H1 (cell line): ENCODE measurements at regions not wholly inside any gene's neighbourhood (a gene's known extent, or its start where the extent isn't known, plus 50 kb on each side); places are given as distances from the start of the nearest gene placed in this dataset.

Experiments
- CTCF ChIA-PET: fragments of 300-600 bp; sonication (Branson Sonifier 250); formaldehyde crosslinking; loops from one replicate; lab custom pipeline; 2021; ENCODE audit not compliant: partially characterized antibody; lab: Charles Lee
- POLR2A ChIA-PET: fragments of 300-600 bp; sonication (Branson Sonifier 250); formaldehyde crosslinking; loops from one replicate; lab custom pipeline; 2021; ENCODE audit warnings: inconsistent platforms; ENCODE audit not compliant: partially characterized antibody; lab: Charles Lee
- DNase-seq, 2 experiments: peaks; one replicate each; pipeline versions ENCODE4 v3.0.0 to v3.0.0-alpha.2; 2010 to 2022; ENCODE audit warnings: low spot score in 2 of 2, low read depth in 1 of 2, mixed read lengths in 1 of 2
- FAIRE-seq: peaks from 2 replicates; lab custom pipeline; 2011; peaks lifted over from hg19 to GRCh38; lab: Jason Lieb, UNC
- H2AFZ ChIP-seq: 2 replicates; pipeline ENCODE4 v1.8.1; 2012; ENCODE audit warnings: low read length, inconsistent platforms
- H2AK5ac ChIP-seq: 2 replicates; pipeline ENCODE4 v1.6.1; 2013; ENCODE audit warnings: low read depth, low read length
- H2BK120ac ChIP-seq: replicated peaks from 2 replicates; pipeline ENCODE3; 2013; ENCODE audit warnings: low read depth, low read length, inconsistent platforms
- H2BK12ac ChIP-seq: 2 replicates; pipeline ENCODE4 v1.6.1; 2013; ENCODE audit warnings: low read depth, low read length
- H2BK15ac ChIP-seq: 2 replicates; pipeline ENCODE4 v1.6.1; 2013; ENCODE audit warnings: low read length
- H2BK20ac ChIP-seq: 2 replicates; pipeline ENCODE4 v1.6.1; 2013; ENCODE audit warnings: low read length
- H2BK5ac ChIP-seq: 2 replicates; pipeline ENCODE4 v1.6.1; 2013; ENCODE audit warnings: low read depth, low read length
- H3K14ac ChIP-seq: 2 replicates; pipeline ENCODE4 v1.6.1; 2013; ENCODE audit warnings: inconsistent platforms; ENCODE audit not compliant: insufficient read length
- H3K18ac ChIP-seq: 2 replicates; pipeline ENCODE4 v1.6.1; 2013; ENCODE audit warnings: low read length; ENCODE audit errors: extremely low read depth
- H3K23ac ChIP-seq: 2 replicates; pipeline ENCODE4 v1.6.1; 2013; ENCODE audit warnings: inconsistent platforms; ENCODE audit not compliant: insufficient read length
- H3K23me2 ChIP-seq: 2 replicates; pipeline ENCODE4 v1.6.1; 2013; ENCODE audit warnings: low read depth, low read length
- H3K27ac ChIP-seq: 2 replicates; pipeline ENCODE4 v1.6.1; 2011; ENCODE audit warnings: low read depth, low read length, inconsistent platforms
- H3K27me3 ChIP-seq, 4 experiments: replicated peaks in 1 of 4; 1 replicate in 1 of 4; 2 replicates in 3 of 4; pipeline versions ENCODE4 v1.6.1 to v1.8.1; 2011 to 2013; ENCODE audit warnings: low read length in 3 of 4, mild to moderate bottlenecking in 3 of 4, inconsistent platforms in 2 of 4, mixed read lengths in 2 of 4, moderate library complexity in 1 of 4; ENCODE audit not compliant: control insufficient read depth in 3 of 4, insufficient read depth in 3 of 4; ENCODE audit errors: extremely low read depth in 1 of 4
- H3K36me3 ChIP-seq, 4 experiments: 2 replicates each; pipeline versions ENCODE4 v1.6.1 to v1.8.1; 2011 to 2013; ENCODE audit warnings: mild to moderate bottlenecking in 4 of 4, low read length in 3 of 4, moderate library complexity in 2 of 4, control low read depth in 1 of 4, inconsistent platforms in 1 of 4; ENCODE audit not compliant: insufficient read depth in 4 of 4, control insufficient read depth in 2 of 4
- H3K4ac ChIP-seq: replicated peaks from 2 replicates; pipeline ENCODE3; 2013; ENCODE audit warnings: low read length, low read depth, mixed read lengths, inconsistent platforms; ENCODE audit not compliant: insufficient read length
- H3K4me1 ChIP-seq, 4 experiments: replicated peaks in 1 of 4; 1 replicate in 1 of 4; 2 replicates in 3 of 4; pipeline versions ENCODE4 v1.6.1 to v1.8.1; 2011 to 2013; ENCODE audit warnings: low read length in 3 of 4, inconsistent platforms in 2 of 4, mixed read lengths in 1 of 4; ENCODE audit not compliant: insufficient read depth in 4 of 4, control insufficient read depth in 3 of 4
- H3K4me2 ChIP-seq, 2 experiments: 2 replicates each; pipeline versions ENCODE4 v1.6.1 to v1.8.1; 2011 to 2013; ENCODE audit warnings: low read depth in 2 of 2, low read length in 2 of 2, control low read depth in 1 of 2, inconsistent platforms in 1 of 2, mild to moderate bottlenecking in 1 of 2; ENCODE audit not compliant: insufficient read depth in 1 of 2
- H3K4me3 ChIP-seq, 4 experiments: fragments of 200-600, 300-600 bp in 1 of 4; sonication (generic), shearing (Covaris generic), sonication (Bioruptor Twin) in 1 of 4; 2 replicates each; pipeline versions ENCODE4 v1.5.1 to v1.8.1; 2011 to 2016; ENCODE audit warnings: low read length in 4 of 4, low read depth in 3 of 4, control low read depth in 2 of 4, inconsistent platforms in 2 of 4, mild to moderate bottlenecking in 2 of 4, mixed read lengths in 1 of 4, moderate library complexity in 1 of 4; ENCODE audit not compliant: insufficient read depth in 2 of 4; ENCODE audit errors: extremely low read depth in 1 of 4
- H3K56ac ChIP-seq: replicated peaks from 2 replicates; pipeline ENCODE3; 2013; ENCODE audit warnings: low read depth, mild to moderate bottlenecking, mixed read lengths, low read length, inconsistent platforms; ENCODE audit not compliant: insufficient read length
- H3K79me1 ChIP-seq: 2 replicates; pipeline ENCODE4 v1.6.1; 2013; ENCODE audit warnings: low read depth, low read length, control low read depth
- H3K79me2 ChIP-seq, 2 experiments: 2 replicates each; pipeline versions ENCODE4 v1.6.1 to v1.8.1; 2012 to 2013; ENCODE audit warnings: low read length in 2 of 2, mild to moderate bottlenecking in 2 of 2, inconsistent platforms in 1 of 2; ENCODE audit not compliant: insufficient read depth in 2 of 2, control insufficient read depth in 1 of 2
- H3K9ac ChIP-seq, 4 experiments: replicated peaks in 1 of 4; 1 replicate in 1 of 4; 2 replicates in 3 of 4; pipeline versions ENCODE4 v1.6.1 to v1.8.1; 2011 to 2013; ENCODE audit warnings: low read depth in 3 of 4, low read length in 3 of 4, control low read depth in 2 of 4, mild to moderate bottlenecking in 2 of 4, moderate library complexity in 2 of 4, inconsistent platforms in 1 of 4; ENCODE audit errors: extremely low read depth in 1 of 4
- H3K9me3 ChIP-seq, 2 experiments: 2 replicates each; pipeline versions ENCODE4 v1.6.1 to v1.8.1; 2012 to 2013; ENCODE audit warnings: mild to moderate bottlenecking in 2 of 2, moderate library complexity in 2 of 2, control low read depth in 1 of 2, inconsistent platforms in 1 of 2, low read depth in 1 of 2, low read length in 1 of 2, mixed read lengths in 1 of 2; ENCODE audit not compliant: insufficient read depth in 2 of 2
- H4K20me1 ChIP-seq, 2 experiments: replicated peaks in 1 of 2; 2 replicates each; pipeline versions ENCODE3 to v1.8.1; 2011 to 2013; ENCODE audit warnings: inconsistent platforms in 2 of 2, low read length in 2 of 2, mild to moderate bottlenecking in 1 of 2; ENCODE audit not compliant: insufficient read depth in 2 of 2, control insufficient read depth in 1 of 2
- H4K5ac ChIP-seq: 2 replicates; pipeline ENCODE4 v1.6.1; 2013; ENCODE audit warnings: low read length, low read depth, mixed read lengths, inconsistent platforms; ENCODE audit not compliant: insufficient read length
- H4K8ac ChIP-seq: 2 replicates; pipeline ENCODE4 v1.8.0; 2013; ENCODE audit warnings: mild to moderate bottlenecking, moderate library complexity, low read length, inconsistent platforms; ENCODE audit not compliant: insufficient read depth; ENCODE audit errors: extremely low read depth
- H4K91ac ChIP-seq: replicated peaks from 2 replicates; pipeline ENCODE3; 2013; ENCODE audit warnings: low read length, mixed read lengths, inconsistent platforms; ENCODE audit not compliant: insufficient read length
- ATF3 ChIP-seq: IDR thresholded peaks from 2 replicates; pipeline ENCODE4 v1.6.1; 2011; ENCODE audit warnings: low read depth, mild to moderate bottlenecking, low read length; ENCODE audit not compliant: insufficient read depth
- CEBPB ChIP-seq: IDR thresholded peaks from 2 replicates; pipeline ENCODE4 v1.6.1; 2012; ENCODE audit warnings: low read depth, low read length
- CTBP2 ChIP-seq: IDR thresholded peaks from 2 replicates; pipeline ENCODE4 v1.7.0; 2011; ENCODE audit warnings: borderline replicate concordance, mild to moderate bottlenecking, moderate library complexity, mixed read lengths, low read length; ENCODE audit not compliant: insufficient read depth, insufficient read length
- RAD21 ChIP-seq, 2 experiments: IDR thresholded peaks in 1 of 2; conservative IDR thresholded peaks in 1 of 2; 2 replicates each; pipeline ENCODE4 v1.6.1; 2011; ENCODE audit warnings: low read depth in 2 of 2, low read length in 2 of 2, improper control_type of control experiment in 1 of 2, inconsistent platforms in 1 of 2, mild to moderate bottlenecking in 1 of 2, moderate library complexity in 1 of 2
- RNF2 ChIP-seq: fragments of 200-900, 300-1000 bp; sonication (generic); IDR thresholded peaks from 2 replicates; pipeline ENCODE4 v1.7.1; 2016; ENCODE audit warnings: borderline replicate concordance, low read depth, mild to moderate bottlenecking, antibody characterized with exemption, low read length; ENCODE audit not compliant: poor library complexity, severe bottlenecking; ENCODE audit errors: missing control alignments
- SP2 ChIP-seq: IDR thresholded peaks from 2 replicates; pipeline ENCODE4 v1.6.1; 2012; ENCODE audit warnings: mild to moderate bottlenecking, low read length, inconsistent platforms
- YY1 ChIP-seq: IDR thresholded peaks from 2 replicates; pipeline ENCODE4 v1.6.1; 2011; ENCODE audit warnings: low read depth, mild to moderate bottlenecking, low read length
- WGBS, 2 experiments: shearing (Covaris generic) in 1 of 2; methylation state at CpG; one replicate each; pipeline versions ENCODE4 v1.1.6 to v1.1.7; 2013 to 2015; ENCODE audit warnings: low lambda C conversion rate in 2 of 2, mixed read lengths in 2 of 2, inconsistent platforms in 1 of 2, low coverage in 1 of 2, missing lambda C conversion rate in 1 of 2; ENCODE audit not compliant: insufficient replicate concordance in 2 of 2, insufficient coverage in 1 of 2, insufficient read length in 1 of 2; ENCODE audit errors: extremely low coverage in 1 of 2, missing lambda C conversion rate in 1 of 2; 5-methylcytosine and 5-hydroxymethylcytosine counted together

GRCh38 chr18:78503129-78503528 lies 476.5 kb upstream of the SALL3 start:
- TF ChIP-seq CEBPB (no peak), CTBP2 (no peak), SP2 (no peak), RAD21 (IDR thresholded peaks at IDR 0.05 in 1 of 2, conservative IDR thresholded peaks at IDR 0.05 in 1 of 2; ENCODE audit: low read depth in 2 of 2, low read length in 2 of 2) (no peak), YY1 (no peak), RNF2 (no peak), ATF3 (no peak)
- TF ChIP-seq, all 59 proteins: peak for 0
- FAIRE-seq (no peak), DNase-seq (no peak)
- H2AFZ ChIP-seq = no peak overlapping the region
- ChIA-PET POLR2A (no interaction called here), CTCF (no interaction called here)
- no peak overlapping the region for H4K91ac ChIP-seq
- H3K9me3 ChIP-seq = peaks cover 0 to 11% of the 10 kb centered on the region in 2 experiments; a peak in 1 of 4 replicates
- H2BK5ac ChIP-seq = no peak overlapping the region
- H3K27ac ChIP-seq = no peak overlapping the region
- H3K27me3 ChIP-seq = peaks cover 0 to 10% (median 1%) of the 10 kb centered on the region in 4 experiments; a peak in 3 of 7 replicates
- H4K5ac ChIP-seq = no peak overlapping the region
- no peak overlapping the region for H3K23ac ChIP-seq
- no peak overlapping the region for H3K9ac ChIP-seq
- no peaks in the 10 kb centered on the region for H3K36me3 ChIP-seq
- H3K23me2 ChIP-seq = no peaks in the 10 kb centered on the region
- H3K79me1 ChIP-seq = peaks cover 2% of the 10 kb centered on the region; the same call in 1 of the 2 replicates
- no peak overlapping the region; the same call in 1 of the 2 replicates for H3K18ac ChIP-seq
- no peak overlapping the region; the same call in 1 of the 2 replicates for H4K8ac ChIP-seq
- H2BK15ac ChIP-seq = no peak overlapping the region
- no peak overlapping the region for H3K14ac ChIP-seq
- WGBS, 2 experiments = 95% methylated on average over 15 of the region's 15 CpGs; no CpG with 5 or more reads in 1 of the 2 experiments
- no peak overlapping the region for H3K4ac ChIP-seq
- no peak overlapping the region for H3K56ac ChIP-seq
- no peak overlapping the region for H2BK120ac ChIP-seq
- H2AK5ac ChIP-seq = no peak overlapping the region
- no peak overlapping the region for H3K4me3 ChIP-seq
- no peak overlapping the region for H2BK12ac ChIP-seq
- peaks cover 0 to 3% (median 2%) of the 10 kb centered on the region in 4 experiments; a peak in 4 of 7 replicates for H3K4me1 ChIP-seq
- H3K79me2 ChIP-seq = no peaks in the 10 kb centered on the region
- H3K4me2 ChIP-seq = no peak overlapping the region
- peaks cover 0 to under 1% of the 10 kb centered on the region in 2 experiments for H4K20me1 ChIP-seq
- H2BK20ac ChIP-seq = no peak overlapping the region
